Astrocyte (in vitro differentiated cells and primary cell): ENCODE measurements at regions not wholly inside any gene's neighbourhood (a gene's known extent, or its start where the extent isn't known, plus 50 kb on each side); places are given as distances from the start of the nearest gene placed in this dataset.

Source experiments
- CTCF ChIP-seq: IDR thresholded peaks from 2 replicates; pipeline ENCODE4 v1.5.1; 2011; ENCODE audit warnings: low read depth, mild to moderate bottlenecking, inconsistent platforms, low read length, moderate library complexity; ENCODE audit not compliant: insufficient read depth
- EZH2 ChIP-seq: IDR thresholded peaks from 2 replicates; pipeline ENCODE4 v1.6.1; 2012; ENCODE audit warnings: mild to moderate bottlenecking, low read length, inconsistent platforms; ENCODE audit not compliant: insufficient read depth

DNA sequence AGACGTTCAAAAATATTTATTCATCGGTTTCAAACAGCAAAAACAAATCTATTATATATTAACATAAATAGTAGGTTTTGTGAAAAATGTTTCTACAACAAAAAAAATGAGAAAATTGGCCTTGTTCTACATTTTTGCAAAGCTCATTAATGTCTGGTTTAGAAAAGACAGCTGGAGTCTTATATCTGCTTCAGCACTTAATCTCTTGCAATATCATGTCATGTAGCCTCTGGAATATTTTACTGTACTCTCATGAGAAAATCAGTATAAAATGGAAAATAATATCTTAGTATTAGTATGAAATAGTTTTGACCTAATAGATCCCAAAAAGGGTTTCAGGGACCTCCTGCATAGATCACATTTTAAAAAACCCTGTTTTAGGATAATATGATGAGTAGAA lies 326.6 kb downstream of the ARL4A start:
- TF ChIP-seq CTCF, result no peak
- no peak for TF ChIP-seq EZH2
